ENCODE measurements at regions not wholly inside any gene's neighbourhood (a gene's known extent, or its start where the extent isn't known, plus 50 kb on each side); places are given as distances from the start of the nearest gene placed in this dataset.

- TF ChIP-seq NFE2L1 (CRISPR knock-in tag; IDR thresholded peaks at IDR 0.05) (no peak), CTCF (IDR thresholded peaks at IDR 0.05) (no peak), ZNF232 (CRISPR knock-in tag; IDR thresholded peaks at IDR 0.05) (no peak)
Measured at GRCh38 chr1:222012816-222013215, 270.9 kb upstream of the DUSP10 start.

All from WTC11 (cell line).